Activated CD4-positive, alpha-beta T cell treated with anti-CD3 and anti-CD28 coated beads, Interleukin-2, amount 50 U/mL, for 48 hours (primary cell): ENCODE measurements at regions not wholly inside any gene's neighbourhood (a gene's known extent, or its start where the extent isn't known, plus 50 kb on each side); places are given as distances from the start of the nearest gene placed in this dataset.
"Not testable (repeated sequence)": the region's sequence is repeated elsewhere in the genome, so short reads cannot be mapped to it uniquely, and the experiment has no call there.

Experiments used
- DNase-seq, 2 experiments: peaks; one replicate each; pipeline ENCODE4 v3.0.0-alpha.2; 2020

- no peak for DNase-seq
These were observed 88.4 kb upstream of the TEAD1 start for GRCh38 chr11:12585861-12586260.

GRCh38 chr11:12587333-12587991 lies 86.8 kb upstream of the TEAD1 start:
- DNase-seq, result no peak

GRCh38 chr11:12591706-12592105 lies 82.5 kb upstream of the TEAD1 start:
- DNase-seq, result no peak

- no peak for DNase-seq
These were observed 81.9 kb upstream of the TEAD1 start for GRCh38 chr11:12592283-12592682.

- DNase-seq, result not testable (repeated sequence)
These were observed 79.0 kb upstream of the TEAD1 start for GRCh38 chr11:12595089-12595847.

- no peak for DNase-seq
These were observed 75.6 kb upstream of the TEAD1 start for GRCh38 chr11:12598330-12599256.

GRCh38 chr11:12599408-12600143 lies 74.6 kb upstream of the TEAD1 start:
- peak; percentile 51 to 57 for DNase-seq

GRCh38 chr11:12600829-12601228 lies 73.4 kb upstream of the TEAD1 start:
- DNase-seq, result no peak

GRCh38 chr11:12602421-12602820 lies 71.8 kb upstream of the TEAD1 start:
- DNase-seq, result no peak

- no peak for DNase-seq
These were observed 70.8 kb upstream of the TEAD1 start for GRCh38 chr11:12603143-12604088.

- no peak for DNase-seq
These were observed 69.6 kb upstream of the TEAD1 start for GRCh38 chr11:12604557-12605153.

- no peak for DNase-seq
These were observed 67.6 kb upstream of the TEAD1 start for GRCh38 chr11:12606597-12606996.

- DNase-seq, result not testable (repeated sequence)
These were observed 65.5 kb upstream of the TEAD1 start for GRCh38 chr11:12608678-12609077.

GRCh38 chr11:12611352-12611751 lies 62.9 kb upstream of the TEAD1 start:
- no peak for DNase-seq

- no peak for DNase-seq
These were observed 56.6 kb upstream of the TEAD1 start for GRCh38 chr11:12617632-12618031.

- DNase-seq, result no peak
These were observed 55.3 kb upstream of the TEAD1 start for GRCh38 chr11:12618743-12619540.

- no peak for DNase-seq
These were observed 50.4 kb upstream of the TEAD1 start for GRCh38 chr11:12623869-12624268.
